CD14-positive monocyte (primary cell): ENCODE measurements at regions not wholly inside any gene's neighbourhood (a gene's known extent, or its start where the extent isn't known, plus 50 kb on each side); places are given as distances from the start of the nearest gene placed in this dataset.

ENCODE experiments used
- DNase-seq, 3 donors: peaks; one replicate each; pipeline ENCODE4 v3.0.0-alpha.2; 2011 to 2022
- H2AFZ ChIP-seq: 2 replicates; pipeline ENCODE4 v1.6.0; 2012; ENCODE audit warnings: mild to moderate bottlenecking, low read depth, low read length, inconsistent platforms; ENCODE audit not compliant: insufficient read depth, poor library complexity, severe bottlenecking
- H3K27ac ChIP-seq, 2 donors: 1 replicate in 1 of 2; 2 replicates in 1 of 2; pipeline ENCODE4 v1.5.1; 2012 to 2013; ENCODE audit warnings: low read length in 2 of 2, control low read depth in 1 of 2, inconsistent platforms in 1 of 2, low read depth in 1 of 2, mild to moderate bottlenecking in 1 of 2
- H3K27me3 ChIP-seq, 2 donors: one replicate each; pipeline versions ENCODE4 v1.6.0 to v1.6.1; 2011 to 2013; ENCODE audit warnings: low read length in 2 of 2; ENCODE audit not compliant: control insufficient read depth in 2 of 2, insufficient read depth in 2 of 2
- H3K36me3 ChIP-seq, 2 donors: replicated peaks in 1 of 2; 1 replicate in 1 of 2; 2 replicates in 1 of 2; pipeline versions ENCODE4 v1.5.1 to v1.6.1; 2012 to 2013; ENCODE audit warnings: low read length in 2 of 2, control low read depth in 1 of 2, inconsistent platforms in 1 of 2, mild to moderate bottlenecking in 1 of 2; ENCODE audit not compliant: insufficient read depth in 2 of 2, control insufficient read depth in 1 of 2
- H3K4me1 ChIP-seq, 2 donors: 1 replicate in 1 of 2; 2 replicates in 1 of 2; pipeline versions ENCODE4 v1.5.1 to v1.6.1; 2012 to 2013; ENCODE audit warnings: low read length in 2 of 2, control low read depth in 1 of 2, inconsistent platforms in 1 of 2, mild to moderate bottlenecking in 1 of 2, moderate library complexity in 1 of 2; ENCODE audit not compliant: insufficient read depth in 2 of 2, control insufficient read depth in 1 of 2
- H3K4me2 ChIP-seq: replicated peaks from 2 replicates; pipeline ENCODE3; 2012; ENCODE audit warnings: low read length, moderate library complexity, mild to moderate bottlenecking; ENCODE audit not compliant: poor library complexity, severe bottlenecking; ENCODE audit errors: extremely low read depth
- H3K4me3 ChIP-seq, 3 experiments: fragments of 200-600 bp in 1 of 3; sonication (generic) in 1 of 3; replicated peaks in 1 of 3; 1 replicate in 2 of 3; 2 replicates in 1 of 3; pipeline ENCODE4 v1.5.1; 2011 to 2013; ENCODE audit warnings: low read length in 3 of 3, mild to moderate bottlenecking in 3 of 3, control low read depth in 2 of 3, low read depth in 2 of 3, inconsistent platforms in 1 of 3, moderate library complexity in 1 of 3
- H3K79me2 ChIP-seq: 2 replicates; pipeline ENCODE4 v1.6.0; 2012; ENCODE audit warnings: mild to moderate bottlenecking, control low read depth, inconsistent platforms, low read length, moderate library complexity; ENCODE audit not compliant: insufficient read depth
- H3K9ac ChIP-seq: 2 replicates; pipeline ENCODE4 v1.6.0; 2017; ENCODE audit warnings: low read length, mild to moderate bottlenecking; ENCODE audit not compliant: insufficient read depth, poor library complexity, severe bottlenecking
- H3K9me3 ChIP-seq, 2 donors: replicated peaks in 1 of 2; 1 replicate in 1 of 2; 2 replicates in 1 of 2; pipeline versions ENCODE4 v1.5.1 to v1.6.1; 2012 to 2013; ENCODE audit warnings: low read length in 2 of 2, control low read depth in 1 of 2; ENCODE audit not compliant: control insufficient read depth in 1 of 2, insufficient read depth in 1 of 2
- H4K20me1 ChIP-seq: 2 replicates; pipeline ENCODE4 v1.6.0; 2012; ENCODE audit warnings: mild to moderate bottlenecking, low read length, control low read depth, moderate library complexity; ENCODE audit not compliant: insufficient read depth
- H3K27ac Mint-ChIP-seq, 7 donors: one replicate each; pipeline ENCODE4 v1.8.0; 2020; ENCODE audit warnings: mild to moderate bottlenecking in 7 of 7, mixed read lengths in 7 of 7, moderate library complexity in 6 of 7, inconsistent platforms in 2 of 7
- H3K27me3 Mint-ChIP-seq, 3 donors: one replicate each; pipeline ENCODE4 v1.8.0; 2021 to 2022; ENCODE audit warnings: low read depth in 3 of 3, mild to moderate bottlenecking in 3 of 3, mixed read lengths in 3 of 3, moderate library complexity in 3 of 3, inconsistent platforms in 1 of 3
- H3K36me3 Mint-ChIP-seq, 2 donors: one replicate each; pipeline ENCODE4 v1.8.0; 2020; ENCODE audit warnings: mixed read lengths in 2 of 2, inconsistent platforms in 1 of 2, mild to moderate bottlenecking in 1 of 2
- H3K4me1 Mint-ChIP-seq: one replicate; pipeline ENCODE4 v1.8.0; 2020; ENCODE audit warnings: mild to moderate bottlenecking, mixed read lengths
- H3K4me3 Mint-ChIP-seq, 2 donors: one replicate each; pipeline ENCODE4 v1.8.0; 2020; ENCODE audit warnings: mild to moderate bottlenecking in 2 of 2, mixed read lengths in 2 of 2, moderate library complexity in 1 of 2
- H3K9me3 Mint-ChIP-seq, 7 donors: one replicate each; pipeline ENCODE4 v1.8.0; 2020 to 2022; ENCODE audit warnings: mixed read lengths in 7 of 7, mild to moderate bottlenecking in 6 of 7, moderate library complexity in 6 of 7, inconsistent platforms in 2 of 7
- CTCF ChIP-seq: fragments of 200-600 bp; IDR thresholded peaks from one replicate; pipeline ENCODE4 v1.8.0; 2022; ENCODE audit warnings: antibody characterized with exemption, mild to moderate bottlenecking
- intact Hi-C, 2 donors: fragments of 100-400 bp; cut with micrococcal nuclease; formaldehyde crosslinking; loops; one replicate each; pipeline versions ENCODE4 v1.15.0 to v1.15.1; 2023

- H3K4me3 ChIP-seq = no peak overlapping the region
- no peaks in the 10 kb centered on the region for H3K36me3 ChIP-seq
- H3K9ac ChIP-seq = no peak overlapping the region
- intact Hi-C loops = no loop called here
- H3K27ac ChIP-seq = no peak overlapping the region
- peaks cover 10% of the 10 kb centered on the region for H3K4me1 Mint-ChIP-seq
- no peaks in the 10 kb centered on the region for H3K79me2 ChIP-seq
- no peak overlapping the region for H3K4me3 Mint-ChIP-seq
- no peaks in the 10 kb centered on the region for H3K27me3 Mint-ChIP-seq
- no peaks in the 10 kb centered on the region for H3K9me3 ChIP-seq
- H3K27me3 ChIP-seq = no peaks in the 10 kb centered on the region
- DNase-seq = no peak
- no peak overlapping the region for H3K4me2 ChIP-seq
- TF ChIP-seq CTCF = no peak
- no peak overlapping the region for H2AFZ ChIP-seq
- H4K20me1 ChIP-seq = no peaks in the 10 kb centered on the region
- H3K4me1 ChIP-seq = no peaks in the 10 kb centered on the region
- no peak overlapping the region for H3K27ac Mint-ChIP-seq
- peaks cover 0 to 4% of the 10 kb centered on the region in 2 donors for H3K36me3 Mint-ChIP-seq
- H3K9me3 Mint-ChIP-seq = peaks cover 0 to 2% (median 0%) of the 10 kb centered on the region in 7 donors
These were observed 139.8 kb upstream of the ZC3H15 start for GRCh38 chr2:186346216-186346615.

- Histone ChIP-seq H3K79me2 (no peaks in the 10 kb centered on the region), H3K36me3 (no peaks in the 10 kb centered on the region), H3K4me1 (no peaks in the 10 kb centered on the region), H3K27ac (no peak overlapping the region), H3K27me3 (no peaks in the 10 kb centered on the region), H3K4me2 (no peak overlapping the region), H3K9me3 (no peaks in the 10 kb centered on the region), H3K4me3 (no peak overlapping the region), H4K20me1 (no peaks in the 10 kb centered on the region), H3K9ac (no peak overlapping the region), H2AFZ (no peak overlapping the region)
- H3K36me3 Mint-ChIP-seq = peaks cover 0 to 4% of the 10 kb centered on the region in 2 donors
- DNase-seq = no peak
- no peak for TF ChIP-seq CTCF
- H3K27me3 Mint-ChIP-seq = no peaks in the 10 kb centered on the region
- peaks cover 10% of the 10 kb centered on the region for H3K4me1 Mint-ChIP-seq
- intact Hi-C loops = no loop called here
- H3K4me3 Mint-ChIP-seq = no peak overlapping the region
- no peak overlapping the region for H3K27ac Mint-ChIP-seq
- peaks cover 0 to 4% (median 2%) of the 10 kb centered on the region in 7 donors for H3K9me3 Mint-ChIP-seq
These were observed 138.6 kb upstream of the ZC3H15 start for GRCh38 chr2:186347472-186347871.
